ENCODE measurements at regions not wholly inside any gene's neighbourhood (a gene's known extent, or its start where the extent isn't known, plus 50 kb on each side); places are given as distances from the start of the nearest gene placed in this dataset.

- Mint-ChIP-seq H3K9me3 (peaks cover 29% of the 10 kb centered on the region), H3K27ac (no peak overlapping the region), H3K36me3 (peaks cover 17% of the 10 kb centered on the region)
These were observed 63.2 kb upstream of the ELN start for GRCh38 chr7:73964786-73965185.

GRCh38 chr7:73966062-73966940 is 61.7 kb upstream of the ELN start:
- H3K36me3 Mint-ChIP-seq: peaks cover 17% of the 10 kb centered on the region
- ATAC-seq: no peak
- peaks cover 4% of the 10 kb centered on the region for H3K27me3 Mint-ChIP-seq (ENCODE audit: low read depth)
- peaks cover 29% of the 10 kb centered on the region for H3K9me3 Mint-ChIP-seq
- ChIA-PET CTCF (interaction anchor here (1.2 kb wide), 1 partner anchor 13 kb away, joined by 4 read pairs; no protein-coding TSS in a partner anchor), POLR2A (no interaction called here)
- H3K27ac Mint-ChIP-seq: no peak overlapping the region
- TF ChIP-seq PREB (CRISPR knock-in tag; IDR thresholded peaks at IDR 0.05; ENCODE audit: borderline replicate concordance) (no peak), MXD4 (CRISPR knock-in tag; IDR thresholded peaks at IDR 0.05; ENCODE audit: borderline replicate concordance) (no peak), ZNF396 (CRISPR knock-in tag; IDR thresholded peaks at IDR 0.05; ENCODE audit: borderline replicate concordance) (no peak), PRDM15 (CRISPR knock-in tag; IDR thresholded peaks at IDR 0.05) (no peak), HMGXB4 (CRISPR knock-in tag; IDR thresholded peaks at IDR 0.05) (no peak), CREB1 (CRISPR knock-in tag; IDR thresholded peaks at IDR 0.05) (no peak), PRRX2 (CRISPR knock-in tag; IDR thresholded peaks at IDR 0.05) (no peak), NR1H2 (CRISPR knock-in tag; IDR thresholded peaks at IDR 0.05) (no peak), KAT7 (CRISPR knock-in tag; IDR thresholded peaks at IDR 0.05; ENCODE audit: borderline replicate concordance) (no peak), ZMAT4 (CRISPR knock-in tag; IDR thresholded peaks at IDR 0.05) (no peak), TEAD1 (CRISPR knock-in tag; IDR thresholded peaks at IDR 0.05) (no peak), ERG (CRISPR knock-in tag; IDR thresholded peaks at IDR 0.05) (no peak)
- H3K4me1 Mint-ChIP-seq: peaks cover 2% of the 10 kb centered on the region; the same call in 1 of the 2 replicates
- DNase-seq (ENCODE audit: low spot score): no peak
- no peak overlapping the region for H3K4me3 Mint-ChIP-seq

More at GRCh38 chr7:73964786-73965185, 63.2 kb upstream of the ELN start:
- ATAC-seq (no peak), DNase-seq (ENCODE audit: low spot score) (no peak)
- H3K4me3 Mint-ChIP-seq: no peak overlapping the region
- peaks cover 4% of the 10 kb centered on the region for H3K27me3 Mint-ChIP-seq (ENCODE audit: low read depth)
- peaks cover 2% of the 10 kb centered on the region; the same call in 1 of the 2 replicates for H3K4me1 Mint-ChIP-seq
- TF ChIP-seq OVOL2 (CRISPR knock-in tag; IDR thresholded peaks at IDR 0.05; ENCODE audit: borderline replicate concordance): no peak
- TF ChIP-seq CREM (CRISPR knock-in tag; IDR thresholded peaks at IDR 0.05): no peak
- TF ChIP-seq IRF2 (CRISPR knock-in tag; IDR thresholded peaks at IDR 0.05; ENCODE audit: borderline replicate concordance, low read depth): no peak
- TF ChIP-seq CBFB (CRISPR knock-in tag; IDR thresholded peaks at IDR 0.05; ENCODE audit: low read depth): no peak
- no peak for TF ChIP-seq ATF2 (CRISPR knock-in tag; IDR thresholded peaks at IDR 0.05; ENCODE audit: borderline replicate concordance, low read depth)
- no peak for TF ChIP-seq GABPB1 (CRISPR knock-in tag; IDR thresholded peaks at IDR 0.05)
- ChIA-PET POLR2A (no interaction called here), CTCF (interaction anchor here (0.6 kb wide), 1 partner anchor 333 kb away, joined by 4 read pairs; no protein-coding TSS in a partner anchor)
